ENCODE measurements at regions not wholly inside any gene's neighbourhood (a gene's known extent, or its start where the extent isn't known, plus 50 kb on each side); places are given as distances from the start of the nearest gene placed in this dataset.

DNA sequence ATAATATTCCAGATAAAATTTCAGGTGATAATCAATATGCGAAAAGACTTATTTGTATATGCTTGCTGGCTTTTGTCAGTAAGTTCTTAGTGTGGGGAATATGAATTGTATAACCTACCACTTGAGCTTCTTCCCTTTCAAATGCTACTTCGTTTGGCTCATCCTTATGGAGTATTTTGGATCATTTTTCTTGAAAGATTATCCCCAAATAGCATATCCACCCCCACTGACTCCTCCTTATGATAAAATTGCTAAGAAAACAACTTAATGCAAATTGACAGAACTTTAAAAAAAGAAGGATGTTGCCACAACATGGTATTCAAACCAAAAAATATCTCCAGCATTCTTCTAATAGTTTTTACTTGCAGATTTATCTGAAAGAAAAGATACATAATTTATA lies 393.3 kb downstream of the PPP3CA start:
- ChIA-PET CTCF (no interaction called here), POLR2A (ENCODE audit: unreplicated experiment) (no interaction called here)
- H3F3A ChIP-seq (ENCODE audit: low read length, unreplicated experiment) = no peaks in the 10 kb centered on the region
- no peak overlapping the region for H3K9ac ChIP-seq (ENCODE audit: low read length)
- no peaks in the 10 kb centered on the region for H3K9me3 ChIP-seq (ENCODE audit: low read length)
- TF ChIP-seq EZH2phosphoT487 (IDR thresholded peaks at IDR 0.05; ENCODE audit: borderline replicate concordance, low read length) = no peak
- TF ChIP-seq EZH2 (IDR thresholded peaks at IDR 0.05; ENCODE audit: low read length, unreplicated experiment) = no peak
- TF ChIP-seq, protein P1, sequence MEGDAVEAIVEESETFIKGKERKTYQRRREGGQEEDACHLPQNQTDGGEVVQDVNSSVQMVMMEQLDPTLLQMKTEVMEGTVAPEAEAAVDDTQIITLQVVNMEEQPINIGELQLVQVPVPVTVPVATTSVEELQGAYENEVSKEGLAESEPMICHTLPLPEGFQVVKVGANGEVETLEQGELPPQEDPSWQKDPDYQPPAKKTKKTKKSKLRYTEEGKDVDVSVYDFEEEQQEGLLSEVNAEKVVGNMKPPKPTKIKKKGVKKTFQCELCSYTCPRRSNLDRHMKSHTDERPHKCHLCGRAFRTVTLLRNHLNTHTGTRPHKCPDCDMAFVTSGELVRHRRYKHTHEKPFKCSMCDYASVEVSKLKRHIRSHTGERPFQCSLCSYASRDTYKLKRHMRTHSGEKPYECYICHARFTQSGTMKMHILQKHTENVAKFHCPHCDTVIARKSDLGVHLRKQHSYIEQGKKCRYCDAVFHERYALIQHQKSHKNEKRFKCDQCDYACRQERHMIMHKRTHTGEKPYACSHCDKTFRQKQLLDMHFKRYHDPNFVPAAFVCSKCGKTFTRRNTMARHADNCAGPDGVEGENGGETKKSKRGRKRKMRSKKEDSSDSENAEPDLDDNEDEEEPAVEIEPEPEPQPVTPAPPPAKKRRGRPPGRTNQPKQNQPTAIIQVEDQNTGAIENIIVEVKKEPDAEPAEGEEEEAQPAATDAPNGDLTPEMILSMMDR (conservative IDR thresholded peaks at IDR 0.05; ENCODE audit: low read depth, low read length) = no peak
- no peaks in the 10 kb centered on the region for H3K79me2 ChIP-seq (ENCODE audit: low read length)
- no peaks in the 10 kb centered on the region for H3K9me2 ChIP-seq (replicated peaks; ENCODE audit: low read length)
- no peak overlapping the region for H2AFZ ChIP-seq (ENCODE audit: low read length)
- H3K4me1 ChIP-seq (ENCODE audit: insufficient read depth, low read length) = no peaks in the 10 kb centered on the region
- intact Hi-C loops (cut with micrococcal nuclease) = no loop called here
- DNase-seq = no peak
- H3K36me3 ChIP-seq (ENCODE audit: low read depth, low read length) = no peaks in the 10 kb centered on the region
- H3K4me2 ChIP-seq (ENCODE audit: low read length) = no peak overlapping the region
- no TSS peak for BruUV-seq (replicated peaks)
- no peak overlapping the region for H3K4me3 ChIP-seq (ENCODE audit: low read length)
- no peaks in the 10 kb centered on the region for H3K27me3 ChIP-seq (ENCODE audit: low read length)
- no peak for ATAC-seq
- H4K20me1 ChIP-seq (ENCODE audit: low read length) = no peaks in the 10 kb centered on the region
- no peak overlapping the region for H3K27ac ChIP-seq (ENCODE audit: low read length)

DNA sequence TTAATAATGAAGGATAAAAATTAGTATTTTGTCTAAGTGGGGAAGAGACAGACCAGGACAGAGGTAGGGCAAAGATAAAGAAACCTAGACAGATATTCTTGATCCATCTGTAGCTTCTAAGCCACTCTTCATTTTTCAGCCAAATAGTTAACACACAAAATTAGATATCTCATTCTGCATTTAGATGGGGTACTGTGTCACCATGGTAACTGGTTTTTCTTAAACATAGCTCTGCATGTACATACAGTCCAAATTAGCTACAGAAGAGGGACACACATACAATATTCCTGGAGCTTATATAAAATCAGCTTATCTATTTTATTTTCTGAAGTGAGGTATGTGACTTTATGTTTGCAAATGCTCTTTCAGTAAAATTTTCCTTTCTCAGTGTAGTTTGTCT lies 393.7 kb downstream of the PPP3CA start:
- H3K4me1 ChIP-seq (ENCODE audit: insufficient read depth, low read length) = no peaks in the 10 kb centered on the region
- TF ChIP-seq, protein P1 (conservative IDR thresholded peaks at IDR 0.05; ENCODE audit: low read depth, low read length) = no peak
- TF ChIP-seq EZH2phosphoT487 (IDR thresholded peaks at IDR 0.05; ENCODE audit: borderline replicate concordance, low read length) = no peak
- no peak for ATAC-seq
- H3K4me2 ChIP-seq (ENCODE audit: low read length) = no peak overlapping the region
- H2AFZ ChIP-seq (ENCODE audit: low read length) = no peak overlapping the region
- H4K20me1 ChIP-seq (ENCODE audit: low read length) = no peaks in the 10 kb centered on the region
- no peak overlapping the region for H3K9ac ChIP-seq (ENCODE audit: low read length)
- no peak overlapping the region for H3K4me3 ChIP-seq (ENCODE audit: low read length)
- no peaks in the 10 kb centered on the region for H3K79me2 ChIP-seq (ENCODE audit: low read length)
- DNase-seq = no peak
- H3K27me3 ChIP-seq (ENCODE audit: low read length) = no peaks in the 10 kb centered on the region
- H3K36me3 ChIP-seq (ENCODE audit: low read depth, low read length) = no peaks in the 10 kb centered on the region
- H3K9me3 ChIP-seq (ENCODE audit: low read length) = no peaks in the 10 kb centered on the region
- H3K9me2 ChIP-seq (replicated peaks; ENCODE audit: low read length) = no peaks in the 10 kb centered on the region
- no TSS peak for BruUV-seq (replicated peaks)
- intact Hi-C loops (cut with micrococcal nuclease) = no loop called here
- ChIA-PET POLR2A (ENCODE audit: unreplicated experiment) (no interaction called here), CTCF (no interaction called here)
- H3F3A ChIP-seq (ENCODE audit: low read length, unreplicated experiment) = no peaks in the 10 kb centered on the region
- no peak overlapping the region for H3K27ac ChIP-seq (ENCODE audit: low read length)

DNA sequence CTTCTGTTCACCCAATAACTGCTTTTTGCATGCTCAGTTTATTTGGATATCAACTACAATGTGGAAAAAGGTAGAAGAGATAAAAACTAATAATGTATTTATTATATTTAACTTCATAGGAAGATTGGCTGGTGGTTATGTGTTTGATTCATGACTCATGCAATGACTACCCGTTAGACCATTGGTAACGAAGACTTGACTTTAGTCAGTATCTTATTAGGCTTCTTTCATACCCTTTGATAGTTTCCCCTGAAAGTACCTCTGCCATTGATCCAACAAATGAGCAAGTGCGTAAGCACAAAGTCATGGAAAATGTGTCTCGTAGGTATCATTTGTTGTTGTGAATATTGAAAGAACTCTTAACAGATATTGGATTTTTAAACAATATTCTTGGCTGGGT lies 394.7 kb downstream of the PPP3CA start:
- Histone ChIP-seq H3K27ac (ENCODE audit: low read length) (no peak overlapping the region), H3K4me3 (ENCODE audit: low read length) (no peak overlapping the region), H2AFZ (ENCODE audit: low read length) (no peak overlapping the region), H3K4me1 (ENCODE audit: insufficient read depth, low read length) (no peaks in the 10 kb centered on the region), H3K9ac (ENCODE audit: low read length) (no peak overlapping the region), H3K9me2 (replicated peaks; ENCODE audit: low read length) (no peaks in the 10 kb centered on the region), H3K36me3 (ENCODE audit: low read depth, low read length) (no peaks in the 10 kb centered on the region), H3K79me2 (ENCODE audit: low read length) (no peaks in the 10 kb centered on the region), H3K4me2 (ENCODE audit: low read length) (no peak overlapping the region), H3K27me3 (ENCODE audit: low read length) (no peaks in the 10 kb centered on the region), H3K9me3 (ENCODE audit: low read length) (no peaks in the 10 kb centered on the region), H4K20me1 (ENCODE audit: low read length) (no peaks in the 10 kb centered on the region), H3F3A (ENCODE audit: low read length, unreplicated experiment) (no peaks in the 10 kb centered on the region)
- no peak for TF ChIP-seq EZH2phosphoT487 (IDR thresholded peaks at IDR 0.05; ENCODE audit: borderline replicate concordance, low read length)
- TF ChIP-seq EZH2 (IDR thresholded peaks at IDR 0.05; ENCODE audit: low read length, unreplicated experiment) = no peak
- TF ChIP-seq, protein P1 (conservative IDR thresholded peaks at IDR 0.05; ENCODE audit: low read depth, low read length) = no peak
- intact Hi-C loops (cut with micrococcal nuclease) = no loop called here
- POLR2A ChIA-PET (ENCODE audit: unreplicated experiment) = no interaction called here
- DNase-seq = no peak
- BruUV-seq (replicated peaks) = no TSS peak
- no peak for ATAC-seq
- CTCF ChIA-PET = no interaction called here
